ENCODE measurements at regions not wholly inside any gene's neighbourhood (a gene's known extent, or its start where the extent isn't known, plus 50 kb on each side); places are given as distances from the start of the nearest gene placed in this dataset.

- Histone ChIP-seq H3K4me2 (ENCODE audit: insufficient read depth, low read length) (no peak overlapping the region), H3K79me2 (ENCODE audit: insufficient read depth, low read length) (no peaks in the 10 kb centered on the region), H3K9ac (ENCODE audit: low read depth, low read length) (no peak overlapping the region), H3K4me3 (ENCODE audit: low read depth in 1 of 2, low read length in 2 of 2) (no peak overlapping the region), H3K27me3 (ENCODE audit: insufficient read depth, low read length, poor library complexity) (no peaks in the 10 kb centered on the region), H3K9me3 (ENCODE audit: insufficient read depth, low read length, severe bottlenecking) (no peaks in the 10 kb centered on the region), H3K36me3 (ENCODE audit: insufficient read depth, low read length) (peaks cover 13% of the 10 kb centered on the region; the same call in 1 of the 2 replicates), H3K27ac (ENCODE audit: low read length) (no peak overlapping the region), H4K20me1 (ENCODE audit: insufficient read depth, low read length) (no peaks in the 10 kb centered on the region), H3K4me1 (ENCODE audit: insufficient read depth, low read length) (no peaks in the 10 kb centered on the region), H2AFZ (ENCODE audit: low read depth, low read length) (no peak overlapping the region)
- no peak for ATAC-seq (ENCODE audit: insufficient read depth, low read depth)
- DNase-seq: no peak
- TF ChIP-seq CTCF (IDR thresholded peaks at IDR 0.05; ENCODE audit: borderline replicate concordance, extremely low read depth, low read length, poor library complexity, severe bottlenecking) (no peak), EZH2 (IDR thresholded peaks at IDR 0.05; ENCODE audit: borderline replicate concordance, low read depth, low read length, severe bottlenecking) (no peak)
Measured at GRCh38 chr7:116089293-116089692, 58.7 kb upstream of the TFEC start.

GRCh38 chr7:116093516-116094301 is 63.1 kb upstream of the TFEC start:
- Histone ChIP-seq H3K9ac (ENCODE audit: low read depth, low read length) (no peak overlapping the region), H3K4me3 (ENCODE audit: low read depth in 1 of 2, low read length in 2 of 2) (no peak overlapping the region), H3K27ac (ENCODE audit: low read length) (no peak overlapping the region), H3K4me2 (ENCODE audit: insufficient read depth, low read length) (no peak overlapping the region), H3K9me3 (ENCODE audit: insufficient read depth, low read length, severe bottlenecking) (no peaks in the 10 kb centered on the region), H2AFZ (ENCODE audit: low read depth, low read length) (no peak overlapping the region), H4K20me1 (ENCODE audit: insufficient read depth, low read length) (no peaks in the 10 kb centered on the region), H3K79me2 (ENCODE audit: insufficient read depth, low read length) (no peaks in the 10 kb centered on the region), H3K36me3 (ENCODE audit: insufficient read depth, low read length) (peaks cover 14% of the 10 kb centered on the region; the same call in 1 of the 2 replicates), H3K4me1 (ENCODE audit: insufficient read depth, low read length) (no peaks in the 10 kb centered on the region), H3K27me3 (ENCODE audit: insufficient read depth, low read length, poor library complexity) (no peaks in the 10 kb centered on the region)
- DNase-seq (no peak), ATAC-seq (ENCODE audit: insufficient read depth, low read depth) (no peak)
- TF ChIP-seq EZH2 (IDR thresholded peaks at IDR 0.05; ENCODE audit: borderline replicate concordance, low read depth, low read length, severe bottlenecking) (no peak), CTCF (IDR thresholded peaks at IDR 0.05; ENCODE audit: borderline replicate concordance, extremely low read depth, low read length, poor library complexity, severe bottlenecking) (no peak)

- H4K20me1 ChIP-seq (ENCODE audit: insufficient read depth, low read length): no peaks in the 10 kb centered on the region
- H3K27me3 ChIP-seq (ENCODE audit: insufficient read depth, low read length, poor library complexity): no peaks in the 10 kb centered on the region
- H3K79me2 ChIP-seq (ENCODE audit: insufficient read depth, low read length): no peaks in the 10 kb centered on the region
- H3K4me3 ChIP-seq (ENCODE audit: low read depth in 1 of 2, low read length in 2 of 2): no peak overlapping the region
- H3K9me3 ChIP-seq (ENCODE audit: insufficient read depth, low read length, severe bottlenecking): no peaks in the 10 kb centered on the region
- no peak overlapping the region for H3K9ac ChIP-seq (ENCODE audit: low read depth, low read length)
- DNase-seq: no peak
- no peak for TF ChIP-seq EZH2 (IDR thresholded peaks at IDR 0.05; ENCODE audit: borderline replicate concordance, low read depth, low read length, severe bottlenecking)
- TF ChIP-seq CTCF (IDR thresholded peaks at IDR 0.05; ENCODE audit: borderline replicate concordance, extremely low read depth, low read length, poor library complexity, severe bottlenecking): no peak
- no peak overlapping the region for H3K4me2 ChIP-seq (ENCODE audit: insufficient read depth, low read length)
- H3K36me3 ChIP-seq (ENCODE audit: insufficient read depth, low read length): peaks cover 12% of the 10 kb centered on the region; the same call in 1 of the 2 replicates
- H3K27ac ChIP-seq (ENCODE audit: low read length): no peak overlapping the region
- no peaks in the 10 kb centered on the region for H3K4me1 ChIP-seq (ENCODE audit: insufficient read depth, low read length)
- no peak overlapping the region for H2AFZ ChIP-seq (ENCODE audit: low read depth, low read length)
- ATAC-seq (ENCODE audit: insufficient read depth, low read depth): no peak
Measured at GRCh38 chr7:116095396-116095795, 64.8 kb upstream of the TFEC start.
